ENCODE measurements at regions not wholly inside any gene's neighbourhood (a gene's known extent, or its start where the extent isn't known, plus 50 kb on each side); places are given as distances from the start of the nearest gene placed in this dataset.

DNA sequence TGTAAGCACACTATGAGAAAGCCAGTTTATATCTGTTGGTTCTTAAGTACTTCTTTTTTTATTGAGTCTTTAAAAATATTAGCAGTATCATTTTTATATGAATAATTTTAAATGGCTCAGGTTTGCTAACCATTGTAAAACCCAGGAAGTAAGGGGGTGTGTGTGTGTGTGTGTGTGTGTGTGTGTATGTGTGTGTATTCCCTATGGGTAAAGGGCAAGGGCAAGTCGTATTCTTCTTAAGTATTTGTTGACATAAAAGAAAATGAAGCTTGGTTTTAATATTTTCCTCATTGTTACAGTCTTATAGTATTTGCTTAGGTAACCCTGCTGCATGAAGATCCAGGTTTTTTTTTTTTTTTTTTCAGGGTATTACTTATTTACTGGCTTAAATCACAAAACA, 495.0 kb upstream of the B3GALT2 start:
- DNase-seq (ENCODE audit: extremely low read depth, low read depth, low spot score), result no peak

DNA sequence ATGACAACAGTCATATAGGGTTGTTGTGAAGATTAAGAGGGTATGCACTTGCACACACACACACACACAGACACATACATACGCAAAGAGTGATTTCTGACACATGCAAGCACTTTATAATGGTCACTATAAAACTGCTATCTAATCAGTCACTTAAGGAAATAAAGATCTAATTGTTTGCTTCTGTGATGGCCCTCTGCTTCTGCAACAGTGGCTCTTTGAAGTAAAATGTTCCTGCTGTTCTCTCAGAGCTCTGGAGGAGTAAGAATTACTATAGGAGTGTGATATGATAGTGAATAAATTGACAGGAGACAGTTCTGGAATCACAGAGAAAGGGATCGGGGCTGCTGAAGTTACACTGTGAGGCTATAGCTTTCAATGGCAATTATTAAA, 494.5 kb upstream of the B3GALT2 start:
- DNase-seq (ENCODE audit: extremely low read depth, low read depth, low spot score), result no peak

DNA sequence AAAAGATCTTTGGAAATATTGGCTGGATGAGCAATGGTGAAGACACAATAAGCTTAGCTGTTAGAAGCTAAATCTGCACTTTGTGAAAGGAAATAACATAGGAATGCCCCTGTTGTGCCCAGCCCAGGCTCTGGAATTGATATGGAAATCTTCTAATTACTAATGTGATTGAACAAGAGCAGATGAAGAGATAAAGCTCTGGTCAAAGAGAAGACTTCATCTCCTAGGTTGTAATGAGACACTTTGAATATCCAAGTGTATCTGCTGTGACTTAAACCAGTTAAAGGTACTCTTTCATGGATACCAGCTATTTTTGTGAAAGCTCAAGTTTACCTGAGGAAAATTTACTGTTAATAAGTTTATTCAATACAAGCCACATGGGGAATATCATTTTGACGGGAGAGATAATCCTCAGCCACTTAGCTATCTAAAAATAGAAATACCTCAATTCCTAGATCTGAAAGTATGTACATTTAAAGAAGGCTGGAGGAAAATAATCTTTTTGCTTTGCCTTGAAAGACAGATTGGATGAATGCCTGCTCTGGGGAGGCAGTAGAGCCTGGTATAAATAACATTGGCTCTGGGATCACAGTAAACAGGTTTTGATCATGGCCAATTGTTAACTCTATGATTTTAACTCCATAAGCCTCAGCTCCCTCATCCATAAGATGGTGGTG, 494.0 kb upstream of the B3GALT2 start:
- no peak for DNase-seq (ENCODE audit: extremely low read depth, low read depth, low spot score)

DNA sequence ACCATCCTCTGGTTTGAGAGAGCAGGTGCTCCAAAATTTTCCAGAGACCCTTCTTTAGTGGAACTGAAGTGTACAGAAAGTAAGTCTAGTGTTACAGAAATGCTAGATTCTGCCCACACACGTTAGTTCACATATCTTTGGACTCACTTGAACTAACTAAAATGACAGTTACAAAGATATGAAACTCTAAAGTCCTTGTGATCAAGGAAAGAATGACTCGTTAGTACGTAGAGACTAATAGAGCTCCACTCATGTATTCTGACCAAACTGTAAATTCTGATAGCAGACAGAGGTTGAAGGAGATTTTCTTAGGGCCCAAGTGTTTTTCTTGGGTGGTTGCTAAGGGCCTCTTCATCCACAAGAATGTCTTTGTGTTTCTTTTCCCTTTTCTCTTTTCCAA, 491.5 kb upstream of the B3GALT2 start:
- DNase-seq (ENCODE audit: extremely low read depth, low read depth, low spot score), result no peak

DNA sequence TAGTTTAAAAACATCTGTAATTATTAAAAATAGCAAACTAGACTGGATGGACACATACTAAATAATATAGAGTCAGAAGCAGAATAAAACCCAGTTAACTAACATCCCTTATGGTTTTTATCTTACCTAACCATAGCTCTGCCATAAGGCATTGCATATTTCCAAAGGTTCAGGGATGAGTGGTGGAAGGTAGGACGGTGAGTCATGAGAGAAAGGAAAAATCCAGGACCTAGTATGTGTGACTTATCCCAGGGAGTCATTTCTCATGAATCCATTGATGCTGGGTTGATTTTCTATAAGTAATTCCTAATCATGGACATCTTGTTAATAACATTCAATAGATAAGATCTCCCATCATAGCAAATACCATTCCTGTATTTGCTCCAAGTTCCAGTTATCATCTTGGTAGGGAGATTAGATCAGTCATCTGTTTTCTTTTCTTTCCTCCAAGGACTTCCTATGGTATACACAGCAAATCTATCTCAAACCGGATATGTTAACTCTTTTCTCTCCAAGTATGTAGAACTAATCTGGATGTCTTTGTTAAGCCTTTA, 490.7 kb upstream of the B3GALT2 start:
- DNase-seq (ENCODE audit: extremely low read depth, low read depth, low spot score), result no peak

DNA sequence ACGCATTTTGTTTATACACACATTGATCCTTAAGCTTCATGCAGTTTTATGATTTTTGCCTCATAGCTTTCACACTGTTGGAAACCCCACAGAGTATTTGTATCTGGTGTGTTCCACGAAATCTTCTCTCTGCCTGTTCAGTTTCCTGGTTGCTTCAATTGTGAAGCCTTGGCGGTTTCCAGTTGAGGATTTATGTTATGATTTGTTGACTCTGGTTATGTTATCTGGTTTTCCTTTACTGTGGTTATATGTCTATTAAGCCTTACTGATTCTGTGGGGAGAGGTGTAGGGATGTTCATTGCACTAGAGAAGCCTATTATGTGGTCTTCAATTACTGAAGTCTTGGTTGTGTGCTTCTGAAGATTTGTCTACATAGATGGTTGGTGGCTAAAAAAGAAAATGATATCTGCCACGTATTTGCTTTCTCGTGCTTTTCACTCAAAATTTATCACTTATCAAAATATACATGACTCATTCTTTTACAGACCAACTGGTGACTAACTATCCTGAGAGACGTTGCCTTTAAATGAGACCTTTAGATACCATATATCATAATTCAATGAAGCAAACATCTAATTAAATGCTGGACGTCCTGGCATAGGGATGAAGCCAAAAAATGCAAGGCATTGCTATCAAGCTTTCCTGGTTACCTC, 488.0 kb upstream of the B3GALT2 start:
- no peak for DNase-seq (ENCODE audit: extremely low read depth, low read depth, low spot score)

DNA sequence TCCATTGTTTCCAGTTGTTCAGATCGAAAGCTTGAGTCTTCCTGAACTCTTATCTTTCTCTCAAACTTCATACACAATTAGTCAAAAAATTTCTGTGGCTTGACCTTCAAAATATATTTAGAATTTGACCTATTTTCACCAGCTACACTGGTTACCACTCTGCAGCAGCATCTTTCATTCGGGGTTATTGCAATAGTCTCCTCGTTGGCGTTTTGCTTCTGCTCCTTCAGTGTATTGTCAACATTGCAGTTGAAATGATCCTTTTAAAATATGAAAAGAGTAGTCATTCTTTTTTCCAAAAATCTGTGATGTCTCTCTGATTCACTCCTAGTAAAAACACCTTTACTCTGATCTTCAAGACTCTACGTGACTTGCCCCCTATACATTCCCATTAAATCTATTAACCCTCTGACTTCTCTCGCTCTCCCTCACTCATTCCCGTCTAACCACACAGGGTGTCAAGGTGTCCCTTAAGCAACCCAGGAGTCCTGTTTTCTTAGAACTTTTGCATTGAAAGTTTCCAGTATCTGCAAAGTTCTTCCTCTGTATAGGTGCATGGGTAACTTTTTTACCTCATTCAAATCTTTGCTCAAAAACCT, 480.2 kb upstream of the B3GALT2 start:
- DNase-seq (ENCODE audit: extremely low read depth, low read depth, low spot score), result no peak

DNA sequence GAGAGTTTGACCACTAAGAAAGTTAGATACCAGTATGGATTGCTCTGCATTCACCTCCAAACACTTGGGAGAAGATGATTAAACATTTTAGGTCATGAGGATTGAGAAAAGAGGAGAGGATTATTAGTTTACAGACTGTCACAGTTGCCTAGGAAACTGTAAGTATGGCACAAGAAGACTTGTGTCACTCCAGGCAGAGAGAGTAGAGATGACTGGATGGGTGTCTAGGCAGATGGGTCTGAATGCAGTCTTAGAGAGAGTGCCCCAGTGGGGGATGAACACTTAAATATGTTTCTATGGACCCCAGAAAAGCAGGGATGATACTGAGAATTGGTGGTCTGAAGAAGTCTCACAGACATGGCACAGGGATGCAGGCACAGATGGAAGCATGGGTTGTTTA, 477.6 kb upstream of the B3GALT2 start:
- DNase-seq (ENCODE audit: extremely low read depth, low read depth, low spot score), result no peak

DNA sequence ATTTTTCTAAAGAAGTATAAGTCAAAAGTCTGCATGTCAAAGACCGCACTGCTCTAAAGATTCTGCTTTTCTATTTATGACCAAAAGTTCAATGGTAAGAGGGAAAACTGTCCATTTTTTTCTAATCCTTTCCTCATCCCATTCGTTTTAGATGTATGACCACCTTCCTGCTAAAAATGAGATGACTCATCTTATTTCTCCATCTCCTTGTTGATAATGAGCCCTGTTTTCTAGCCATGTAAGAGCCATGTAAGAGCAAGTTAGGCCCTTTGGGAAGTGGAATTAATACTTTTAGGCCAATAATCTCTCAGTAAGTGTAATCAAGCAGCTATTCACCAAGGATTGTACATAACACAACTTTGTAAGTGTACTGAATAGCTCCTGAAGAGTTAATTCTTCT, 475.6 kb upstream of the B3GALT2 start:
- DNase-seq (ENCODE audit: extremely low read depth, low read depth, low spot score), result no peak

DNA sequence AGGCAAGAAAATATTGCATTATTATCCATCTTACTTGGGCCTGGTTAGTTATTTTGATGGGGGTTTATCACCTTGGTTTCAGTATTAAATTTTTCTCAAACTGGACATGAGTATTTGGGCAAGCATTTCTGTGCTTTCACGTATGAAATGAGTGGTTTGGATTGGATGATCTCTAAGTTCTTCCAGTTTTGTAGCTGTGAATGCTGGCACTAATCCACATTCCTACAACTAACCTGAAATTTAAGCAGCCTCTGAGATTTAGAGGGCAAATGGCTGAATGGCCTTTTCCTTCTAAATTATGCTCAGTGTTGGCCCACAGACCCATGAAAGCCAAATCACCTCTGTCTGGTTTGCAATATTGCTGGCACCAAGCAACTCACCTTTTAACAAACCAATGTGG, 475.0 kb upstream of the B3GALT2 start:
- DNase-seq (ENCODE audit: extremely low read depth, low read depth, low spot score), result no peak

DNA sequence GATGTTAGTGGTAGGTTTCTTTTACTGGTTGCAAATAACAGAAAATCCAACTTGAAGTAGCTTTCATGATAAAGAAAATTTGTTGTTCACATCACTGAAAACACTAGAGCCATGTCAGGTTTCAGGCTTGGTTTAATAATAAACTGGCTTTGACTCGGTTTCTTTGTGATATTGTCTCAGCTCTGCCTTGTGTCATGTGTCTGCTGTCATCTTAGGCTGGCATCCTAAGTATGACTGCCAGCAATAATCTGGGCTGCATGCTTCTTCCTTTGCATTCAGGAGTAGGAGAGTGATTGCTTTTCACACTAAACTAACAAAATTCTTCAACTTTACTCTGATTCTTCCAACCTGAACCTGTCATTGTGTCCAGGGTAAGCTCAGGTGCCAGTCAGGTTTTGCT, 474.0 kb upstream of the B3GALT2 start:
- DNase-seq (ENCODE audit: extremely low read depth, low read depth, low spot score), result no peak

DNA sequence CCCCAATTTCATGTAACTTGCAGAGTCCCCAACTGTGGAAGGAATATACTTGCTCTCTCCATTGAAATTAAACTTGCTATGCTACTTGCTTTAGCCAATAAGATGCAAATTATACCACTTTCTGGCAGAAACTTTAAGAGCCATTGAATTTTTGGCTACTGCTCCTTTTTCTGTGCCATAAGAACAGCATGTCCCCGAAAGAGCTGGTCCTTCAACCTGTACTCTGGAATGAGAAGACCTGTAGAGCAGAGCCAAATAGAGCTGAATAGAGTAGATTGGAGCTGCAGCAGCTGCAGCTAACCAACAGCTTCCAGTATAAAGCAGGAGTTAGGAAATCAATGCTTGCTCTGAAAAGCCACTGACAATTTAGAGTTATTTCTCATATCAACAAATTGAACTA, 472.3 kb upstream of the B3GALT2 start:
- DNase-seq (ENCODE audit: extremely low read depth, low read depth, low spot score), result no peak

DNA sequence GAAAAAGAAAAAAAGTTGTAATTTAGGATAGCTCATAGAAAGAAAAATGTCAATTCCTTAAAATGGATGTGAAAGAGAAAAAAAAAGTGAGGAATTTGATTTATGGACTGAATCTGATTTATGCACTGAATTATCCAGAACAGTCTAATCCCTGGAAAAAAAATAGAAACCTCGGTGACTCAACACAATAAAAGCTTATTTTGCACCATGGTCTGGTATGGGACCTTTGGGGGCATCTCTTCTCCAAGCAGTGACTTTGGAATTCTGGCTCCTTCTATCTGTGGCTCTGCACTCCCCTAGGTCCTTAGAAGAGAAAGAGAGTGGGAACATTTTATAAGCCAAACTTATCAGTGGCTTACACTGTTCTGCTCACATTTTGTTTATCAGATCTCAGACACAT, 471.7 kb upstream of the B3GALT2 start:
- DNase-seq (ENCODE audit: extremely low read depth, low read depth, low spot score), result no peak

DNA sequence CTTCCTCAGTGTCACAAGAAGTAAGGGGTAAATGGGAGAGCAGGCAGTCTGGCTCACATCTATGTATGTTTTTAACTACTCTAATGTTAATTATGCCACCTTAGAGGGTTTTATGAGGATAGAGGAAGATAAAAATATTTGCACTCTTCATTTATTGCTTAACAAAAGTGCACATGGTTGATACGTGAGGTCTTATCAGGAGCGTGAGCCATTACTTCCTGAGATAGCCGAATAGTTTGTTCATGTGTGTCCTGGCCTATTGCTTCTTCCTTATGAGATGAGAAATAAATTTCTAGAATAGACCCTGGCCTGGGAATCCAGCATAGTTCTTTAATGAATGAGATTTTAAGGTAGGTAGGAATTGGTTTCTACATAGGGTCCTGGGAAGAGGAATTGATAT, 471.1 kb upstream of the B3GALT2 start:
- no peak for DNase-seq (ENCODE audit: extremely low read depth, low read depth, low spot score)

DNA sequence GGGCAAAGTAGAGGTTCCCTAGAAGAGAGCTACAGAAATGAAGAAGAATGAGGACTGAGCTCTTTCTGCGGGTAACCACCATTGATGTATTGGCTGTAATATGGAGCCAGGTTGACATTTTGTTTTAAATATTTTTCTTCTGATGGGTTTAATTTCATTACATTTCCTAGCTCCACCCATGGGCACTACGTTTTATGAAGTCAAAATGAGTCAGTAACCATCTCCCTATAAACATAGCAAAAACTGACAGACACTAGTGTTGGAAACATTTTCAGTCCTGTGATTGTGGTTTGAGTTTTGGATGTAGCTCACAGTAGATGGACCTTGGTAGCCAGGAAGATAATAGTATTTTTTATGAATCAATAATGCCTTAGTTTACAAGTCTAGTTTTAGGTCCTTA, 470.4 kb upstream of the B3GALT2 start:
- DNase-seq (ENCODE audit: extremely low read depth, low read depth, low spot score), result no peak

DNA sequence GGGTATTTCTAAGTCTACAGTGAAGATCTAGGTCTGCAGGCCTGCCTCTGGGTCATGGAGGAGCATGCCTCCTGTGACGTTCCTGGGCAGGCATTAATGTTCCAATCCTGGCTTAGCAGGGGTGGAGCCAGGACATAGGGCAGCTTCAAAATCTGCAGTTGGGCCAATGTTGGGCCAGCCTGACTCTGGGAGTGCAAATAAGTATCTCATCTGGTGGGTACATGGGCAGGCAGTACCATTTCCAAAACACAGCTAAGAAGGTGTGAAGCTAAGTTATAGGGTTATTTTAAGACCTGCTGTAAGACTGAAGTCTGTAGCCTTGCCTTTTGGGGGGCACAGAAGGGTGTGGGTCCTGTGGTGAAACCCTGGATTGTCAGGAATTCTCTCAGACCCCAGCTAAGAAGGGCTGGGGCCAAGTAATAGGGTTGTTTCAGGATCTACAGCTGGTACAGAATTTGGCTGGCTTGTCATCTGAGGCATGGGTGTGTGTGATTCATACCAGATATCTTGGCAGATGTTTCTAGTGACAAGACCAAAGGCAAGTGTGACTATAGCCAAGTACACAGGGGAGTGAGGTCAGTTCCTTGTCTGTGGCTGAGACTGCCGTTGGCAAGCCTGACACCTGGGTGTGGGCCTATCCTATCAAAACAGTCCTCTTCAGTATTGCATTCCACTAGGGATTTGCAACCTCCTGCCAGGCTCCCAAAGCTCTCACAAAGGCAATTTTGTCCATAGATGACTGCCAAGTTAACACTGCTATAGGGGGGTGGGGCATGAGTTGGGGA, 468.7 kb upstream of the B3GALT2 start:
- no peak for DNase-seq (ENCODE audit: extremely low read depth, low read depth, low spot score)

DNA sequence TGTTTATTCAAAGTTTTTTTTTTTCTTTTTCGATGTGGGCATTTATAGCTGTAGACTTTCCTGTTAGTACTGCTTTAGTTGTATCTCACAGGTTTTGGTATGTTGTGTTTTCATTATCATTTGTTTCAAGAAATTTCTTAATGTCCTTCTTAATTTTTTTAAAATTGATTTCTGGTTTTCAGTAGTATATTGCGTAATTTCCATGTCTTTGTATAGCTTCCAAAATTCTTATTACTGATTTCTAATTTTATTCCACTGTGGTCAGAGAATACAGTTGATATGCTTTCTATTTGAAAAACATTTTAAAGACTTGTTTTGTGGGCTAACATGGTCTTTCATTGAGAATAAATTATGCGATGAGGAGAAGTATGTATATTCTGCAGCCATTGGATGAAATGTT, 463.2 kb upstream of the B3GALT2 start:
- DNase-seq (ENCODE audit: extremely low read depth, low read depth, low spot score), result no peak

DNA sequence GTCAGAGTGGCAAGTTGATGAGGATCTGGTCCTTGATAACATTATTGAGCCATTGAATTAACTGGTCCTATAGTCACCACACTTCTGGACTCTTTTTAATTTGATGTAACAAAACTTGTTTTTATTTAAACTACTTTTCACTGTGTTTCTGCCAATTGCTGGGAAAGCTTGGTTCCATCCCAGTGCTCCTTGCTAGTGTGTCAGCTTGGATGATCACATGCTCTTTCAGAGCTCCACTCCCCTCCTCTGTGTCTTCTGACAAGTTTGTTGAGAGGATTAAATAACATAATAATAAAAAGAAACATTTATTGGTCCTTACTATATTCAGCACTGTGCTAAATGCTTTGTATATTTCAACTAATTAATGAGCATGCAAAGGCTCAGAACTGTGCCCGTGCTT, 448.5 kb upstream of the B3GALT2 start:
- DNase-seq (ENCODE audit: extremely low read depth, low read depth, low spot score), result no peak

DNA sequence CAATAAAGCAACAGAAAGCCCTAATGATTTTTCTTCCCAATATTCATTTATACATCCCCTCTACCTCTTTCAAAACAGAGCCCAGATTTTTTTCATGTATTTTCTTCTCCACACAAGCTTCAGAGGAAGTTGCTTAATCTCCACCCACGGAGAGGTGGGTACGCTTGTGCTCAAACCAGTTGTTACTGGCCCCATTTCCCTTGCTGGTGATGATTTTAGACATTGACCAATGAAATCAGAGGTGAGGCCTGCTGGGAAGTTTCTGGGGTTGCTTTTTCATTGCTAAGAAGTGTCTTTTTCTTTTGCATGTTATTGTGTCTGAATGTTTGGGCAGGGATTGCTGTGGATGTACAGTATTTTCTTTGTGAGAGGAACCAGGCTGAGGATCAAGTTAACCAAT, 448.1 kb upstream of the B3GALT2 start:
- DNase-seq (ENCODE audit: extremely low read depth, low read depth, low spot score), result no peak

DNA sequence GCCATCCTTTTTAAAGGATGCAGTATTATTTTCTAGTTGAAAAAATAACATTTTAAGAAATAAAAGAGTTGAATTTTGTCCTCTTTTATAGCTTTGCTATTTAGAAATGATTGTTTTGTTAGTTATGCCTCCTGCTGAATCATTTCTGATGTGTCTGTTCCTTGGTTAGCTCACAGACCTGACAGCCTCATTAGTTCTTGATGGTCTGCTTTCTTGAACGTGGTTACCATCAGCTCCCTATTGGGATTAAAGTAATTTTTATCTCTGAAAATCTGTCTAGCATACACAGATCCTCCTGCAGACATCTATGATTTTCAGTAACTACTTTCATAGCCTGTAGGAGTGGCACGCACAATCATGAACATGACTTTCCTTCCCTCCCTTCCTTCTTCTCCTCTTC, 447.6 kb upstream of the B3GALT2 start:
- no peak for DNase-seq (ENCODE audit: extremely low read depth, low read depth, low spot score)

DNA sequence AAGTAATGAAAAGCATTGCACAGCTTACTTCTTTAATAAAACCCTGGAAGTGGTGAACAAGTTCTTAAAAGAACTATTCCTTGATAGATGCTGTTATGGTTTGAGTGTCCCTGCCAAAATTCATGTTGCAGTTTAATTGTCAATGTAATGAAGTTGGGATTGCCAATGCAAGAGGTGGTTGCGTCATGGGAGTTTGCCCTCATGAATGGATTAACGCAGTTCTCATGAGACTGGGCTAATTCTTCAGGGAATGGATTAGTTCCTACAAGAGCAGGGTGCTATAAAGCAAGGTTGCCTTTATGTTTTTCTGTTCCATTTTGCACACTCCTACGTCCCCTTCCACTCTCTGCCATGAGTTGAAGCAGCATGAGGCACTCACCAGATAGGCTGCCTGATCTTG, 446.7 kb upstream of the B3GALT2 start:
- DNase-seq (ENCODE audit: extremely low read depth, low read depth, low spot score), result no peak

All from glomerular endothelial cell (primary cell).